Osteocyte (in vitro differentiated cells): ENCODE measurements at regions not wholly inside any gene's neighbourhood (a gene's known extent, or its start where the extent isn't known, plus 50 kb on each side); places are given as distances from the start of the nearest gene placed in this dataset.

Experiments used
- DNase-seq: peaks from one replicate; pipeline ENCODE4 v3.0.0; 2021; ENCODE audit warnings: mixed read lengths; ENCODE audit not compliant: unreplicated experiment; ENCODE audit errors: extremely low spot score
- H3K27ac Mint-ChIP-seq: one replicate; pipeline ENCODE4 v1.8.0; 2021; ENCODE audit warnings: mild to moderate bottlenecking, mixed read lengths; ENCODE audit not compliant: unreplicated experiment
- H3K27me3 Mint-ChIP-seq: one replicate; pipeline ENCODE4 v1.8.0; 2021; ENCODE audit warnings: mixed read lengths; ENCODE audit not compliant: unreplicated experiment
- H3K36me3 Mint-ChIP-seq: one replicate; pipeline ENCODE4 v1.8.0; 2021; ENCODE audit warnings: mixed read lengths; ENCODE audit not compliant: unreplicated experiment
- H3K4me1 Mint-ChIP-seq: one replicate; pipeline ENCODE4 v1.8.0; 2021; ENCODE audit warnings: mixed read lengths; ENCODE audit not compliant: unreplicated experiment
- H3K4me3 Mint-ChIP-seq: one replicate; pipeline ENCODE4 v1.8.0; 2021; ENCODE audit warnings: mild to moderate bottlenecking, moderate library complexity, mixed read lengths; ENCODE audit not compliant: unreplicated experiment
- H3K9me3 Mint-ChIP-seq: one replicate; pipeline ENCODE4 v1.8.0; 2021; ENCODE audit warnings: mixed read lengths; ENCODE audit not compliant: unreplicated experiment
- CTCF ChIP-seq: fragments of 200-600 bp; sonication (generic); IDR thresholded peaks from 2 replicates; pipeline ENCODE4 v1.5.0; 2021; ENCODE audit warnings: antibody characterized with exemption, mild to moderate bottlenecking, moderate library complexity

GRCh38 chr19:28567834-28568233 is 645.1 kb downstream of the UQCRFS1 start:
- Mint-ChIP-seq H3K9me3 (peaks cover 4% of the 10 kb centered on the region), H3K27me3 (no peaks in the 10 kb centered on the region), H3K4me3 (no peak overlapping the region), H3K36me3 (no peaks in the 10 kb centered on the region), H3K4me1 (no peaks in the 10 kb centered on the region), H3K27ac (no peak overlapping the region)
- DNase-seq = no peak
- no peak for TF ChIP-seq CTCF

GRCh38 chr19:28563964-28564921 is 648.7 kb downstream of the UQCRFS1 start:
- Mint-ChIP-seq H3K9me3 (peaks cover 4% of the 10 kb centered on the region), H3K27ac (no peak overlapping the region), H3K27me3 (peaks cover 5% of the 10 kb centered on the region), H3K4me1 (no peaks in the 10 kb centered on the region), H3K4me3 (no peak overlapping the region), H3K36me3 (no peaks in the 10 kb centered on the region)
- DNase-seq = no peak
- TF ChIP-seq CTCF = no peak

- Mint-ChIP-seq H3K9me3 (no peaks in the 10 kb centered on the region), H3K36me3 (no peaks in the 10 kb centered on the region), H3K27me3 (peaks cover 5% of the 10 kb centered on the region), H3K4me1 (no peaks in the 10 kb centered on the region), H3K27ac (no peak overlapping the region), H3K4me3 (no peak overlapping the region)
- TF ChIP-seq CTCF = no peak
- no peak for DNase-seq
Observed at GRCh38 chr19:28560786-28561185, 652.2 kb downstream of the UQCRFS1 start.

GRCh38 chr19:28558783-28559182 is 654.2 kb downstream of the UQCRFS1 start:
- H3K27ac Mint-ChIP-seq = no peak overlapping the region
- DNase-seq = no peak
- peaks cover 5% of the 10 kb centered on the region for H3K27me3 Mint-ChIP-seq
- H3K4me3 Mint-ChIP-seq = no peak overlapping the region
- no peaks in the 10 kb centered on the region for H3K36me3 Mint-ChIP-seq
- H3K4me1 Mint-ChIP-seq = no peaks in the 10 kb centered on the region
- TF ChIP-seq CTCF = no peak
- H3K9me3 Mint-ChIP-seq = no peaks in the 10 kb centered on the region

GRCh38 chr19:28556371-28556770 is 656.6 kb downstream of the UQCRFS1 start:
- DNase-seq = peak; percentile 49
- Mint-ChIP-seq H3K4me3 (no peak overlapping the region), H3K27me3 (no peaks in the 10 kb centered on the region), H3K9me3 (peaks cover 5% of the 10 kb centered on the region), H3K27ac (no peak overlapping the region), H3K36me3 (no peaks in the 10 kb centered on the region), H3K4me1 (no peaks in the 10 kb centered on the region)
- no peak for TF ChIP-seq CTCF
